ENCODE measurements at regions not wholly inside any gene's neighbourhood (a gene's known extent, or its start where the extent isn't known, plus 50 kb on each side); places are given as distances from the start of the nearest gene placed in this dataset.

- no peak for TF ChIP-seq POLR2A (IDR thresholded peaks at IDR 0.05)
- TF ChIP-seq CTCF (IDR thresholded peaks at IDR 0.05) = no peak
These were observed 1202.3 kb upstream of the LRRTM3 start for GRCh38 chr10:65723525-65723924.

All from esophagus squamous epithelium (tissue), 4 donors.